22Rv1 (cell line): ENCODE measurements at regions not wholly inside any gene's neighbourhood (a gene's known extent, or its start where the extent isn't known, plus 50 kb on each side); places are given as distances from the start of the nearest gene placed in this dataset.

ENCODE experiments used
- H3K27ac ChIP-seq: fragments of 450-650 bp; 2 replicates; pipeline ENCODE4 v1.5.1; 2017
- ZFX ChIP-seq: fragments of 450-650 bp; IDR thresholded peaks from 2 replicates; pipeline ENCODE4 v1.6.1; 2017; ENCODE audit warnings: antibody characterized with exemption, borderline replicate concordance
- TF ChIP-seq, protein P1 (sequence below): fragments of 450-650 bp; IDR thresholded peaks from 2 replicates; pipeline ENCODE4 v1.5.1; 2017; ENCODE audit warnings: mild to moderate bottlenecking

DNA sequence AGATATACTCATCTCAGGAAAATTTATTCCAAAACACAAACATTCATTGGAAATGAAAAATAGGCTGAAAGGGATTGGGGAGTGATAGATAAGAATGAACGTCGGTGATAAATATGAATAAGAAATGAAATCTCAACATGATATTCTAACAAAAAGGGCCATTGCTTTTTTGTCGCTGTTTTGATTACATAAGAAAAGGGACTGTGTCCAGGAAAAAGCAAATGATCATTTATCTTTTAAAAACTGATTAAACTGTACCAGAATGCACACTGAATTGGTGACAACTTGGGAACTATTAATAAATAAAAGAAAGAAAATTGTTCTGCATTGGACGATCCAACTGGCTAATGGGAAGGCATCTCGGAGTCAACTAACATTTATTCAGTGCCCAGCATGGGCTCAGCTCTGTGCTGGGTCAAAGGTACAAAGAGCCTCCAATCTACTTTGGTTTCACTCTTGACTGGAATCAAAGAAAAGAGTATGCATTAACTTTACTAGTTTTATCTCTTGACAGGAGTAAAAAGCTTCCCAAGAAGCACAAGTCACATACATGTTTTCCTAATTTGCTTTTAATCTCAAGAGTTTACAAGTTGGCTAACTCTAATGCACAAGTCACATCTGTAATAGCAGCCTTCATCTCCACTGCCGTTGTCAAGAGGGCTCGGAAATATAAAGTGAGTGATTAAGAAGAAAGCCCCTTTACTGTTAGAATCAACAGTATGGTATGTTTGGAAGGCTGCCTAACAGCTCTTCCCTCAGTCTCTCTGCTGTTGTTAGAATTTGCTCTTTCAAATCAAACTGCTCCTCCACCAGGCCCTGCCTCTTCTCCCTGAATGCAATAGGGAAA, 280.0 kb downstream of the IGSF11 start:
- TF ChIP-seq ZFX, result no peak
- TF ChIP-seq, protein P1, sequence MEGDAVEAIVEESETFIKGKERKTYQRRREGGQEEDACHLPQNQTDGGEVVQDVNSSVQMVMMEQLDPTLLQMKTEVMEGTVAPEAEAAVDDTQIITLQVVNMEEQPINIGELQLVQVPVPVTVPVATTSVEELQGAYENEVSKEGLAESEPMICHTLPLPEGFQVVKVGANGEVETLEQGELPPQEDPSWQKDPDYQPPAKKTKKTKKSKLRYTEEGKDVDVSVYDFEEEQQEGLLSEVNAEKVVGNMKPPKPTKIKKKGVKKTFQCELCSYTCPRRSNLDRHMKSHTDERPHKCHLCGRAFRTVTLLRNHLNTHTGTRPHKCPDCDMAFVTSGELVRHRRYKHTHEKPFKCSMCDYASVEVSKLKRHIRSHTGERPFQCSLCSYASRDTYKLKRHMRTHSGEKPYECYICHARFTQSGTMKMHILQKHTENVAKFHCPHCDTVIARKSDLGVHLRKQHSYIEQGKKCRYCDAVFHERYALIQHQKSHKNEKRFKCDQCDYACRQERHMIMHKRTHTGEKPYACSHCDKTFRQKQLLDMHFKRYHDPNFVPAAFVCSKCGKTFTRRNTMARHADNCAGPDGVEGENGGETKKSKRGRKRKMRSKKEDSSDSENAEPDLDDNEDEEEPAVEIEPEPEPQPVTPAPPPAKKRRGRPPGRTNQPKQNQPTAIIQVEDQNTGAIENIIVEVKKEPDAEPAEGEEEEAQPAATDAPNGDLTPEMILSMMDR, result no peak
- no peak overlapping the region for H3K27ac ChIP-seq

DNA sequence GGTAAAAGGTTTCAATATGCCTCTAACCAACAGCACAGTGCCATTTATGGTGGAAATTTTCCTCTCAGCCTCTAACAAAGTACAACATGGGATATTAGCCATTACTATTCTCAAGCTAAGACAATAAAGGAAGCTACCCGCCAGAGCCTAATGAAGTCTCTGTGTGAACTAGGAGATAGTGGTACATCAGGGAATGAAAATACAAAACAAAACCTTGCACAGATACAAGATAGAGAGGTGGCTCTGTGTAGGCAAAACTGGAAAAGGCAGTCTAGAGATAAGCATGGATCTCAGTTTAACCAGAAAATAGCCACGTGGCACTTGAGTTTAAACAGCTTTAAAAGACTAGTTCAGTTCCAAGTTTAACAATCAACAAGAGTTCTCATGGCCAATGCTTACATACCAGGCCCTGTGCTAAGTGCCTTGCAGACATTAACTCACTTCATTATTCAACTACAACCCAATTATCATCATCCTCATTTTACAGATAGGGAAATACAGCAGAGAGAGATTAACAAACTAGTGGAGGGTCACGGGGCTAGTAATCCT, 279.3 kb downstream of the IGSF11 start:
- H3K27ac ChIP-seq, result no peak overlapping the region
- TF ChIP-seq, protein P1, result no peak
- no peak for TF ChIP-seq ZFX

DNA sequence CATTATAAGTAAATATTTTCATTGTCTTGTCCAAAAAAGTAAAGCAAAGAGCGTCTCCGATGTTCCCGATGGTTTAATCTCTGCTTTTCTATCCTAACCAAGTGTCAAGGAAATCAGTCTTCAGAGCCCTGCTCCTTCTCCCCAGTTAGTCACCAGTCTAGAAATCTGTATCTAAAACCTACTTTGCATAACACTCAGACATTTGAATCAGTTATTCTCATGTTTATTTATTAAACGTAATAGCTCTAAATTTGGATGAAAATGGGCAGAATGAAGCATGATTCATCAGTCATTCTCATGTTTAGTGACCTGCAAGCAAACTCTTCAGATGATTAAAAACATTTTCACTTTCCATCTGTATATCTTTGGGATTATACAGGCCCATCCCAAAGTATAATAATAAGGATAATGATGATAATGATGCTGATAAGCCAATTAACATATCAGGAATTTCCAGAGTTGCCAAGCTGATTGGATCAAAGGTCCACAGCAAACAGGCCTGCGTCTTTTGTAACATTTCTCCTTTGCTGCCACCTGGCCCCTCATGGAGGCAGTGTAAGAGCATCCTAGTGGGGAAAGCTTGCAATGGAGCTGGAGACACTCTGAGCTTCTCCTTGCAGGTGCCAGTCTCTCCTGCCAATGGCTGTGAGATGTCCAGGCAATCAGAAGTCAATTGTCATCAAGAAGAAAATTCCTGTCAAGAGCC, 273.9 kb downstream of the IGSF11 start:
- no peak for TF ChIP-seq ZFX
- TF ChIP-seq, protein P1, result no peak
- no peak overlapping the region for H3K27ac ChIP-seq

DNA sequence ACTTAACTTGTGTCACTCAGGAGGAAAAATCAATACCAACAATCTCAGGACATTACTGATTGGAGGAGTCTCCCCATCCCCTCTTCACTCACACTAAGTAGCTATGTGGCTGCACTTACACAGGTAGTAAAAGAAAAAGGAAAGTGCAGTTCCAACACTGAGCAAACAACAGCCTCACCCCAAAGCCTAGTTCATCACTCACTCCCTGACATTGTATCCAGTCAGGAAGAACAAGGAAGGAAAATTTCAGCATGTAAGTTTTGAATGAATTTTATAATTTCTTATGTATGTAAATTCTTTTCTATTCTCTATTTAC, 273.4 kb downstream of the IGSF11 start:
- no peak overlapping the region for H3K27ac ChIP-seq
- TF ChIP-seq, protein P1, result no peak
- no peak for TF ChIP-seq ZFX

DNA sequence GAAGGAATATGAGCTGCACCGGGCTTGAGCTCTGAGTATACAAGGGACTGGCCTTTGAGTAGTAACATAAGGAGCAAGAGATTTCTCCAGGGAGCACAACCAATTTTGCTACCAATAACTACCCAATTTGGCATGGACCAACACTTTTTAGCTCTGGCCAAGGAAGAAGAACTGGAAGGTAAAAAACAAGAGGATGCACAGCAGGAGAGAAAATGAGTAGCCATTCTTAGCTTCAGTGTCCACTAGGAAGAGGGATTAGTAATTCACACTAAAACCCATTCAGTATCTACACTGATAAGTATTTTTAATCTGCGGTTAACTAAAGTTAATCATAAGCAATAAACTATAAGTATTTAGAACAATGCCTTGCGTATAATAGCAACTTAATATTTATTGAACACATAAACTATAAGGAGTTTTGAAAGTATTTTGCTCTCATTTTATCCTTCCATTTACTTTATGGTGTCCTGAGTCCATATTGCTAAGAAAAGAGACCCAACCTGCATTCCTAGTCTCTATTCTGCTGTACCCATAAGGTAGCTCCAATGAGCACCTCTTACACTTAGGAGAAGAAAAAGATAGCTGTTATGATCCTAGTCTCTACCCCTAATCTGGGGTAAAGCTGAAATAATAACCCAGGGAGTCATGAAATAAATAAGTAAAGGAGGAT, 268.9 kb downstream of the IGSF11 start:
- no peak overlapping the region for H3K27ac ChIP-seq
- no peak for TF ChIP-seq ZFX
- TF ChIP-seq, protein P1, result no peak

DNA sequence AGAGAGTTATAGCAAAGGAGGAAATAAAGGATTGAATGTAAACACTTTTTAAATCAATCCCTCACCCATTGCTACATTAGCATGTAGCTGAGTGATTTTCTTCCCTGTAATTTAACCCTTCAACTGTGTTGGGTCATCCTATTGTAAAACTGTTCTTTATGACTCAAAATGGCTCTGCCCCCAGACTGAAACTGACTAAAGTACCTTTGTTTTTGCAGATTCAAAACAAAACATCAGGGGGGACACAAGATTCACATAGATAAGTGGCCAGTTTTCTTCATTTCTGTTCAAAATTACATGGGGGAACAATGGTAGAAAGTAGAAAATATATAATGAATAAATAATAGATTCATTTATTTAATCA, 268.4 kb downstream of the IGSF11 start:
- TF ChIP-seq ZFX, result no peak
- TF ChIP-seq, protein P1, result no peak
- H3K27ac ChIP-seq, result no peak overlapping the region
